ENCODE measurements at regions not wholly inside any gene's neighbourhood (a gene's known extent, or its start where the extent isn't known, plus 50 kb on each side); places are given as distances from the start of the nearest gene placed in this dataset.

- TF ChIP-seq, protein P1, sequence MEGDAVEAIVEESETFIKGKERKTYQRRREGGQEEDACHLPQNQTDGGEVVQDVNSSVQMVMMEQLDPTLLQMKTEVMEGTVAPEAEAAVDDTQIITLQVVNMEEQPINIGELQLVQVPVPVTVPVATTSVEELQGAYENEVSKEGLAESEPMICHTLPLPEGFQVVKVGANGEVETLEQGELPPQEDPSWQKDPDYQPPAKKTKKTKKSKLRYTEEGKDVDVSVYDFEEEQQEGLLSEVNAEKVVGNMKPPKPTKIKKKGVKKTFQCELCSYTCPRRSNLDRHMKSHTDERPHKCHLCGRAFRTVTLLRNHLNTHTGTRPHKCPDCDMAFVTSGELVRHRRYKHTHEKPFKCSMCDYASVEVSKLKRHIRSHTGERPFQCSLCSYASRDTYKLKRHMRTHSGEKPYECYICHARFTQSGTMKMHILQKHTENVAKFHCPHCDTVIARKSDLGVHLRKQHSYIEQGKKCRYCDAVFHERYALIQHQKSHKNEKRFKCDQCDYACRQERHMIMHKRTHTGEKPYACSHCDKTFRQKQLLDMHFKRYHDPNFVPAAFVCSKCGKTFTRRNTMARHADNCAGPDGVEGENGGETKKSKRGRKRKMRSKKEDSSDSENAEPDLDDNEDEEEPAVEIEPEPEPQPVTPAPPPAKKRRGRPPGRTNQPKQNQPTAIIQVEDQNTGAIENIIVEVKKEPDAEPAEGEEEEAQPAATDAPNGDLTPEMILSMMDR (conservative IDR thresholded peaks at IDR 0.05; ENCODE audit: low read depth in 2 of 2): no peak
- TF ChIP-seq POLR2AphosphoS5 (IDR thresholded peaks at IDR 0.05; ENCODE audit: low read depth): no peak
Measured at GRCh38 chrX:63967551-63967950, 182.5 kb upstream of the ARHGEF9 start.
